Suprapubic skin (tissue), 4 donors: ENCODE measurements at regions not wholly inside any gene's neighbourhood (a gene's known extent, or its start where the extent isn't known, plus 50 kb on each side); places are given as distances from the start of the nearest gene placed in this dataset.

Experiments
- DNase-seq, 2 donors: peaks; one replicate each; pipeline ENCODE4 v3.0.0-alpha.2; 2019; ENCODE audit warnings: low spot score in 2 of 2
- H3K27ac ChIP-seq: fragments of 200-600 bp; sonication (generic); one replicate; pipeline ENCODE4 v1.5.1; 2019
- H3K27me3 ChIP-seq: fragments of 200-600 bp; sonication (generic); one replicate; pipeline ENCODE4 v1.5.1; 2019
- H3K36me3 ChIP-seq: fragments of 200-600 bp; sonication (generic); one replicate; pipeline ENCODE4 v1.5.1; 2019
- H3K4me1 ChIP-seq: fragments of 200-600 bp; sonication (generic); one replicate; pipeline ENCODE4 v1.5.1; 2019
- H3K4me3 ChIP-seq: fragments of 200-600 bp; sonication (generic); one replicate; pipeline ENCODE4 v1.5.1; 2019; ENCODE audit warnings: mild to moderate bottlenecking
- H3K9me3 ChIP-seq: fragments of 200-600 bp; sonication (generic); one replicate; pipeline ENCODE4 v1.5.1; 2019
- CTCF ChIP-seq, 2 donors: fragments of 200-600 bp in 1 of 2; fragments of 450-650 bp in 1 of 2; sonication (generic) in 1 of 2; IDR thresholded peaks; one replicate each; pipeline ENCODE4 v1.5.1; 2016 to 2019; ENCODE audit warnings: antibody characterized with exemption in 2 of 2, mild to moderate bottlenecking in 1 of 2, moderate library complexity in 1 of 2
- EP300 ChIP-seq: sonication (generic); formaldehyde crosslinking; IDR thresholded peaks from one replicate; pipeline ENCODE4 v1.6.1; 2017; ENCODE audit warnings: antibody characterized with exemption
- POLR2A ChIP-seq, 2 donors: fragments of 450-650 bp; IDR thresholded peaks; one replicate each; pipeline ENCODE4 v1.6.1; 2017; ENCODE audit warnings: antibody characterized with exemption in 2 of 2, mild to moderate bottlenecking in 2 of 2, moderate library complexity in 2 of 2
- POLR2AphosphoS5 ChIP-seq, 3 donors: sonication (generic); formaldehyde crosslinking; IDR thresholded peaks; one replicate each; pipeline ENCODE4 v1.6.1; 2017; ENCODE audit warnings: antibody characterized with exemption in 3 of 3
- WGBS: methylation state at CpG from one replicate; pipeline ENCODE4 v1.1.5; 2018; 5-methylcytosine and 5-hydroxymethylcytosine counted together

DNA sequence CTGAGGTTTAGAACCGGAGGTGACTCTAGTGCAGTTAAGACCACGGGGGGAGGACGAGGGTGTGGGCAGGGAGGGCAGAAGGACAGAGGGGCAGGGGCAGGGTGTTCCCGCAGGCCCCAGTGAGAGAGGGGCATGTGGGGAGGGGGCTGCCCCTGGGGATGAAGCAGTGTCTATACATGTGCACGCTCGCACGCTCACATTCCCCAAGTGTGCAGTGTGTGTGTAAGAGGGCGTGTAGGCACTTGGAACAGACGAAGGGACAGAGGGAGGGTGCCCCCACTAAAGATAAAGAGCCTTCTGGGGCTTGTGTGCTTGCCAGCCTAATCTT lies 69.5 kb upstream of the MEF2A start:
- H3K9me3 ChIP-seq = no peaks in the 10 kb centered on the region
- WGBS = 76% methylated on average over 9 of the region's 9 CpGs
- H3K36me3 ChIP-seq = no peaks in the 10 kb centered on the region
- no peak for TF ChIP-seq POLR2AphosphoS5 (IDR thresholded peaks at IDR 0.05)
- TF ChIP-seq CTCF (IDR thresholded peaks at IDR 0.05) = no peak
- no peak for TF ChIP-seq EP300
- TF ChIP-seq POLR2A (IDR thresholded peaks at IDR 0.05) = no peak
- no peak overlapping the region for H3K4me3 ChIP-seq
- no peak overlapping the region for H3K27ac ChIP-seq
- DNase-seq = no peak
- peaks cover 8% of the 10 kb centered on the region for H3K4me1 ChIP-seq
- no peaks in the 10 kb centered on the region for H3K27me3 ChIP-seq

- Histone ChIP-seq H3K4me3 (no peak overlapping the region), H3K27ac (no peak overlapping the region), H3K27me3 (no peaks in the 10 kb centered on the region), H3K4me1 (peaks cover 15% of the 10 kb centered on the region), H3K36me3 (no peaks in the 10 kb centered on the region), H3K9me3 (no peaks in the 10 kb centered on the region)
- 92% methylated on average over 4 of the region's 4 CpGs for WGBS
- no peak for DNase-seq
- TF ChIP-seq POLR2AphosphoS5 (IDR thresholded peaks at IDR 0.05) (no peak), POLR2A (IDR thresholded peaks at IDR 0.05) (no peak), EP300 (no peak), CTCF (IDR thresholded peaks at IDR 0.05) (no peak)
These were observed 63.6 kb upstream of the MEF2A start for GRCh38 chr15:99502182-99502581.

DNA sequence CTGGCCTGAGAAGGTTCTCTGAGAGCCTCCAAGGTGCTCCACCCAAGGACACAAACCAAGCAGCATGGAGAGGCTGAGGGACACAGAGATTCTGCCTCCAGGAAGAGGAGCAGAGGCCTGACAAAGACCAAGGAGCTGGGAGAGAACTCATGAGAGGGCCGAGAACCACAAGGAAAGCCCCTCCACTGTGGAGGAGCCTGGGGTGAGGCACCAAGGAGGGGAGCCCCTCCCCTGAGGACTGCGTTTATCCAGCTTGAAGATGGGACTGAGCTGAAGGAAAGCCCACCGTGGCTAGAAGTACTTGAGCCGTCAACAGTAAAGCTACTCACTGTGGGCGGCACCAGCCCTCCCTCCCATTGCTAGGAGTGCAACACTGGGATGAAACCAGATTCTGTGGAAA lies 63.1 kb upstream of the MEF2A start:
- H3K4me1 ChIP-seq = peaks cover 20% of the 10 kb centered on the region
- no peak for DNase-seq
- TF ChIP-seq EP300 = no peak
- H3K36me3 ChIP-seq = no peaks in the 10 kb centered on the region
- no peaks in the 10 kb centered on the region for H3K9me3 ChIP-seq
- WGBS = 97% methylated on average over 5 of the region's 5 CpGs
- H3K27me3 ChIP-seq = no peaks in the 10 kb centered on the region
- no peak overlapping the region for H3K27ac ChIP-seq
- H3K4me3 ChIP-seq = no peak overlapping the region

GRCh38 chr15:99503411-99503810 lies 62.4 kb upstream of the MEF2A start:
- Histone ChIP-seq H3K4me1 (peaks cover 27% of the 10 kb centered on the region), H3K9me3 (no peaks in the 10 kb centered on the region), H3K36me3 (no peaks in the 10 kb centered on the region), H3K4me3 (no peak overlapping the region), H3K27ac (no peak overlapping the region), H3K27me3 (no peaks in the 10 kb centered on the region)
- WGBS = 89% methylated on average over 11 of the region's 11 CpGs
- TF ChIP-seq EP300 (no peak), POLR2A (IDR thresholded peaks at IDR 0.05) (no peak), CTCF (IDR thresholded peaks at IDR 0.05) (no peak), POLR2AphosphoS5 (IDR thresholded peaks at IDR 0.05) (no peak)
- DNase-seq = no peak

GRCh38 chr15:99504071-99504822 lies 61.5 kb upstream of the MEF2A start:
- Histone ChIP-seq H3K36me3 (no peaks in the 10 kb centered on the region), H3K9me3 (no peaks in the 10 kb centered on the region), H3K27me3 (no peaks in the 10 kb centered on the region), H3K27ac (no peak overlapping the region), H3K4me1 (peaks cover 36% of the 10 kb centered on the region), H3K4me3 (no peak overlapping the region)
- TF ChIP-seq CTCF (IDR thresholded peaks at IDR 0.05) = no peak
- TF ChIP-seq EP300 = no peak
- TF ChIP-seq POLR2AphosphoS5 (IDR thresholded peaks at IDR 0.05) = no peak
- TF ChIP-seq POLR2A (IDR thresholded peaks at IDR 0.05) = no peak
- WGBS = 77% methylated on average over 7 of the region's 9 CpGs
- DNase-seq = no peak
